GM12878 (cell line): ENCODE measurements at regions not wholly inside any gene's neighbourhood (a gene's known extent, or its start where the extent isn't known, plus 50 kb on each side); places are given as distances from the start of the nearest gene placed in this dataset.

Experiments used
- ATAC-seq: fragments of 200-7000 bp; cut with Tn5 transposase; 3 replicates; pipeline ENCODE4 v1.9.1; 2020; ENCODE audit warnings: mild to moderate bottlenecking, moderate library complexity
- BruUV-seq: library from RNA; stranded (reverse); fragments of 400-500 nt; replicated peaks from 2 replicates; lab custom pipeline; 2021; lab: Mats Ljungman, UMichigan
- CTCF ChIA-PET: fragments of 300-600 bp; sonication (Branson Sonifier 250); formaldehyde crosslinking; extraction: SDS; loops from one replicate; lab custom pipeline; 2021; ENCODE audit warnings: inconsistent platforms; lab: Yijun Ruan, JAX
- POLR2A ChIA-PET: fragments of 350-600 bp; formaldehyde crosslinking; extraction: SDS; loops from one replicate; lab custom pipeline; 2021; ENCODE audit warnings: inconsistent platforms; lab: Charles Lee
- RAD21 ChIA-PET: fragments of 300-600 bp; sonication (Branson Sonifier 250); formaldehyde crosslinking; loops from one replicate; lab custom pipeline; 2023; ENCODE audit warnings: antibody characterized with exemption; ENCODE audit not compliant: unreplicated experiment; lab: Charles Lee
- SMC1A ChIA-PET: fragments of 300-600 bp; sonication (Branson Sonifier 250); formaldehyde crosslinking; loops from one replicate; lab custom pipeline; 2023; ENCODE audit not compliant: unreplicated experiment, uncharacterized antibody; lab: Charles Lee
- DNase-seq: peaks from one replicate; pipeline ENCODE4 v3.0.0-alpha.2; 2011; ENCODE audit warnings: low read depth, low spot score
- FAIRE-seq: peaks from 3 replicates; lab custom pipeline; 2011; peaks lifted over from hg19 to GRCh38; lab: Jason Lieb, UNC
- H2AFZ ChIP-seq: 2 replicates; pipeline ENCODE4 v1.6.0; 2011; ENCODE audit warnings: low read depth, low read length, control low read depth; ENCODE audit not compliant: control insufficient read depth
- H3K27ac ChIP-seq: 2 replicates; pipeline ENCODE4 v1.5.1; 2011; ENCODE audit warnings: control low read depth; ENCODE audit not compliant: control insufficient read depth, insufficient read depth
- H3K27me3 ChIP-seq, 2 experiments: replicated peaks in 1 of 2; 2 replicates each; pipeline versions ENCODE4 v1.6.0 to v1.6.1; 2011; ENCODE audit warnings: low read length in 1 of 2; ENCODE audit not compliant: control insufficient read depth in 2 of 2, insufficient read depth in 2 of 2
- H3K36me3 ChIP-seq, 2 experiments: 2 replicates each; pipeline ENCODE4 v1.5.1; 2011; ENCODE audit warnings: low read length in 1 of 2; ENCODE audit not compliant: control insufficient read depth in 2 of 2, insufficient read depth in 2 of 2
- H3K4me1 ChIP-seq: 2 replicates; pipeline ENCODE4 v1.6.1; 2011; ENCODE audit warnings: mild to moderate bottlenecking, low read length, moderate library complexity, mixed read lengths; ENCODE audit not compliant: control insufficient read depth, insufficient read depth
- H3K4me2 ChIP-seq: 2 replicates; pipeline ENCODE4 v1.6.0; 2011; ENCODE audit warnings: control low read depth; ENCODE audit not compliant: control insufficient read depth, insufficient read depth
- H3K4me3 ChIP-seq: fragments of 200-600 bp; sonication (generic); 2 replicates; pipeline ENCODE4 v1.5.1; 2016
- H3K79me2 ChIP-seq: 2 replicates; pipeline ENCODE4 v1.6.0; 2011; ENCODE audit warnings: low read length; ENCODE audit not compliant: control insufficient read depth, insufficient read depth
- H3K9ac ChIP-seq: 2 replicates; pipeline ENCODE4 v1.8.0; 2011; ENCODE audit warnings: low read length, control low read depth, mixed read lengths; ENCODE audit not compliant: control insufficient read depth, insufficient read depth
- H3K9me3 ChIP-seq: replicated peaks from 3 replicates; pipeline ENCODE4 v1.5.1; 2011; ENCODE audit warnings: mild to moderate bottlenecking, low read length; ENCODE audit not compliant: control insufficient read depth, insufficient read depth
- H4K20me1 ChIP-seq: 2 replicates; pipeline ENCODE4 v1.6.0; 2011; ENCODE audit not compliant: control insufficient read depth, insufficient read depth
- BRCA1 ChIP-seq: IDR thresholded peaks from 2 replicates; pipeline ENCODE4 v1.6.1; 2011; ENCODE audit warnings: low read depth, low read length, improper control_type of control experiment
- CBFB ChIP-seq: IDR thresholded peaks from 2 replicates; pipeline ENCODE4 v1.6.1; 2016; ENCODE audit warnings: antibody characterized with exemption, low read depth
- CBX3 ChIP-seq: fragments of 200-600 bp; sonication (generic); IDR thresholded peaks from 2 replicates; pipeline ENCODE4 v1.6.1; 2016; ENCODE audit warnings: low read depth, borderline replicate concordance
- CHD4 ChIP-seq: fragments of 200-600 bp; sonication (generic); IDR thresholded peaks from 2 replicates; pipeline ENCODE4 v1.6.1; 2016; ENCODE audit warnings: mild to moderate bottlenecking
- ESRRA ChIP-seq: IDR thresholded peaks from 2 replicates; pipeline ENCODE4 v1.6.1; 2012; ENCODE audit warnings: mild to moderate bottlenecking, low read length, improper control_type of control experiment
- HDAC6 ChIP-seq: fragments of 200-600 bp; sonication (generic); IDR thresholded peaks from one replicate; pipeline ENCODE4 v1.8.0; 2017; ENCODE audit warnings: antibody characterized with exemption; ENCODE audit not compliant: unreplicated experiment
- JUND ChIP-seq: IDR thresholded peaks from 2 replicates; pipeline ENCODE4 v1.6.1; 2012; ENCODE audit warnings: low read depth, mild to moderate bottlenecking, low read length, improper control_type of control experiment, moderate library complexity
- MTA2 ChIP-seq: fragments of 450-650 bp; IDR thresholded peaks from 2 replicates; pipeline ENCODE4 v1.6.1; 2016; ENCODE audit warnings: low read depth, mild to moderate bottlenecking, moderate library complexity
- RB1 ChIP-seq: fragments of 450-650 bp; formaldehyde crosslinking; IDR thresholded peaks from 2 replicates; pipeline ENCODE4 v1.6.1; 2017; ENCODE audit warnings: mild to moderate bottlenecking, borderline replicate concordance
- SMARCA5 ChIP-seq: fragments of 450-650 bp; IDR thresholded peaks from 2 replicates; pipeline ENCODE4 v1.6.1; 2017; ENCODE audit warnings: mild to moderate bottlenecking
- SRF ChIP-seq, 2 experiments: IDR thresholded peaks; 2 replicates each; pipeline ENCODE4 v1.6.1; 2011; ENCODE audit warnings: low read depth in 2 of 2, low read length in 2 of 2, mild to moderate bottlenecking in 1 of 2, moderate library complexity in 1 of 2
- TCF3 ChIP-seq: IDR thresholded peaks from 2 replicates; pipeline ENCODE4 v1.6.1; 2012; ENCODE audit warnings: low read depth, mild to moderate bottlenecking, low read length, borderline replicate concordance; ENCODE audit not compliant: insufficient read depth
- YBX1 ChIP-seq: fragments of 450-650 bp; IDR thresholded peaks from 2 replicates; pipeline ENCODE4 v1.6.1; 2016; ENCODE audit warnings: antibody characterized with exemption
- ZSCAN29 ChIP-seq: fragments of 450-650 bp; IDR thresholded peaks from 2 replicates; pipeline ENCODE4 v1.6.1; 2017; ENCODE audit warnings: mild to moderate bottlenecking, moderate library complexity
- WGBS: methylation state at CpG from one replicate; pipeline ENCODE4 v1.1.6; 2016; ENCODE audit warnings: low lambda C conversion rate; ENCODE audit not compliant: insufficient replicate concordance, insufficient coverage; ENCODE audit errors: missing lambda C conversion rate; 5-methylcytosine and 5-hydroxymethylcytosine counted together
- in situ Hi-C: fragments of 300-500 bp; cut with MboI; formaldehyde crosslinking; loops from 9 replicates; pipeline ENCODE4 v1.14.3; 2018; ENCODE audit warnings: mixed read lengths
- intact Hi-C: fragments of 100-400 bp; cut with micrococcal nuclease; formaldehyde crosslinking; loops from one replicate; pipeline ENCODE4 v1.14.2; 2022; ENCODE audit not compliant: unreplicated experiment
- TF ChIP-seq, protein P1 (sequence below): IDR thresholded peaks from 2 replicates; pipeline ENCODE4 v1.6.1; 2012; ENCODE audit warnings: mild to moderate bottlenecking, low read depth, low read length
- TF ChIP-seq, protein P2 (sequence below): fragments of 450-650 bp; IDR thresholded peaks from 2 replicates; pipeline ENCODE4 v1.6.1; 2017; ENCODE audit warnings: mild to moderate bottlenecking, moderate library complexity
- TF ChIP-seq, protein P3 (sequence below): fragments of 450-650 bp; IDR thresholded peaks from 2 replicates; pipeline ENCODE4 v1.6.1; 2017; ENCODE audit warnings: borderline replicate concordance

DNA sequence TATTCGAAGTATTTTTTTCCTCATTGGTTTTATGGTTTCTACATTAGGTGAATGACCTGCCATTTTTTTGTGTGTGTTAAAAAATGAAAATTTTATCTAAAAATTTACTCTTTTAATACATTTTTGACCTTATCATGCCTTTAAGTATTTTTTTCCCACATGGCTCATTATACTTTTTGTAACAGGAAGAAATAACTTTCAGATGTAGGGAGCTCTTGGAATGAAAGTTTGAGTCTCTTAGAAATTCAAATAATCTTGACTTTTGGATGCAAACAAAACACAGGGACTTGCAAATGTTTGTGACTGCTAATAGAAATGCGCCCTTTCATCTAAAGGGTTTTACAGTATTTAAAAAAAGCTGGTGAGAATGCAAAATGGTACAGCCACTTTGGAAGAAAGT lies 457.9 kb downstream of the KLF5 start:
- H3K79me2 ChIP-seq: no peaks in the 10 kb centered on the region
- no TSS peak for BruUV-seq
- ChIA-PET POLR2A (no interaction called here), SMC1A (no interaction called here), CTCF (no interaction called here), RAD21 (no interaction called here)
- H4K20me1 ChIP-seq: no peaks in the 10 kb centered on the region
- WGBS: 10% methylated on average over 2 of the region's 2 CpGs
- DNase-seq: no peak
- ATAC-seq: no peak
- H3K4me3 ChIP-seq: no peak overlapping the region
- no peak overlapping the region for H2AFZ ChIP-seq
- no peaks in the 10 kb centered on the region for H3K9me3 ChIP-seq
- H3K9ac ChIP-seq: no peak overlapping the region
- no peaks in the 10 kb centered on the region for H3K4me1 ChIP-seq
- no peak overlapping the region for H3K27ac ChIP-seq
- no peak for FAIRE-seq
- in situ Hi-C loops: no loop called here
- intact Hi-C loops: no loop called here
- H3K36me3 ChIP-seq: no peaks in the 10 kb centered on the region
- TF ChIP-seq CBFB (no peak), MTA2 (no peak), YBX1 (no peak), JUND (no peak), TCF3 (no peak), ESRRA (no peak), CHD4 (no peak), RB1 (no peak), BRCA1 (no peak), ZSCAN29 (no peak), SRF (IDR thresholded peaks at IDR 0.05; ENCODE audit: low read depth in 2 of 2, low read length in 2 of 2) (no peak), SMARCA5 (no peak), CBX3 (no peak), HDAC6 (no peak)
- TF ChIP-seq, protein P1, sequence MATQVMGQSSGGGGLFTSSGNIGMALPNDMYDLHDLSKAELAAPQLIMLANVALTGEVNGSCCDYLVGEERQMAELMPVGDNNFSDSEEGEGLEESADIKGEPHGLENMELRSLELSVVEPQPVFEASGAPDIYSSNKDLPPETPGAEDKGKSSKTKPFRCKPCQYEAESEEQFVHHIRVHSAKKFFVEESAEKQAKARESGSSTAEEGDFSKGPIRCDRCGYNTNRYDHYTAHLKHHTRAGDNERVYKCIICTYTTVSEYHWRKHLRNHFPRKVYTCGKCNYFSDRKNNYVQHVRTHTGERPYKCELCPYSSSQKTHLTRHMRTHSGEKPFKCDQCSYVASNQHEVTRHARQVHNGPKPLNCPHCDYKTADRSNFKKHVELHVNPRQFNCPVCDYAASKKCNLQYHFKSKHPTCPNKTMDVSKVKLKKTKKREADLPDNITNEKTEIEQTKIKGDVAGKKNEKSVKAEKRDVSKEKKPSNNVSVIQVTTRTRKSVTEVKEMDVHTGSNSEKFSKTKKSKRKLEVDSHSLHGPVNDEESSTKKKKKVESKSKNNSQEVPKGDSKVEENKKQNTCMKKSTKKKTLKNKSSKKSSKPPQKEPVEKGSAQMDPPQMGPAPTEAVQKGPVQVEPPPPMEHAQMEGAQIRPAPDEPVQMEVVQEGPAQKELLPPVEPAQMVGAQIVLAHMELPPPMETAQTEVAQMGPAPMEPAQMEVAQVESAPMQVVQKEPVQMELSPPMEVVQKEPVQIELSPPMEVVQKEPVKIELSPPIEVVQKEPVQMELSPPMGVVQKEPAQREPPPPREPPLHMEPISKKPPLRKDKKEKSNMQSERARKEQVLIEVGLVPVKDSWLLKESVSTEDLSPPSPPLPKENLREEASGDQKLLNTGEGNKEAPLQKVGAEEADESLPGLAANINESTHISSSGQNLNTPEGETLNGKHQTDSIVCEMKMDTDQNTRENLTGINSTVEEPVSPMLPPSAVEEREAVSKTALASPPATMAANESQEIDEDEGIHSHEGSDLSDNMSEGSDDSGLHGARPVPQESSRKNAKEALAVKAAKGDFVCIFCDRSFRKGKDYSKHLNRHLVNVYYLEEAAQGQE: no peak
- TF ChIP-seq, protein P2, sequence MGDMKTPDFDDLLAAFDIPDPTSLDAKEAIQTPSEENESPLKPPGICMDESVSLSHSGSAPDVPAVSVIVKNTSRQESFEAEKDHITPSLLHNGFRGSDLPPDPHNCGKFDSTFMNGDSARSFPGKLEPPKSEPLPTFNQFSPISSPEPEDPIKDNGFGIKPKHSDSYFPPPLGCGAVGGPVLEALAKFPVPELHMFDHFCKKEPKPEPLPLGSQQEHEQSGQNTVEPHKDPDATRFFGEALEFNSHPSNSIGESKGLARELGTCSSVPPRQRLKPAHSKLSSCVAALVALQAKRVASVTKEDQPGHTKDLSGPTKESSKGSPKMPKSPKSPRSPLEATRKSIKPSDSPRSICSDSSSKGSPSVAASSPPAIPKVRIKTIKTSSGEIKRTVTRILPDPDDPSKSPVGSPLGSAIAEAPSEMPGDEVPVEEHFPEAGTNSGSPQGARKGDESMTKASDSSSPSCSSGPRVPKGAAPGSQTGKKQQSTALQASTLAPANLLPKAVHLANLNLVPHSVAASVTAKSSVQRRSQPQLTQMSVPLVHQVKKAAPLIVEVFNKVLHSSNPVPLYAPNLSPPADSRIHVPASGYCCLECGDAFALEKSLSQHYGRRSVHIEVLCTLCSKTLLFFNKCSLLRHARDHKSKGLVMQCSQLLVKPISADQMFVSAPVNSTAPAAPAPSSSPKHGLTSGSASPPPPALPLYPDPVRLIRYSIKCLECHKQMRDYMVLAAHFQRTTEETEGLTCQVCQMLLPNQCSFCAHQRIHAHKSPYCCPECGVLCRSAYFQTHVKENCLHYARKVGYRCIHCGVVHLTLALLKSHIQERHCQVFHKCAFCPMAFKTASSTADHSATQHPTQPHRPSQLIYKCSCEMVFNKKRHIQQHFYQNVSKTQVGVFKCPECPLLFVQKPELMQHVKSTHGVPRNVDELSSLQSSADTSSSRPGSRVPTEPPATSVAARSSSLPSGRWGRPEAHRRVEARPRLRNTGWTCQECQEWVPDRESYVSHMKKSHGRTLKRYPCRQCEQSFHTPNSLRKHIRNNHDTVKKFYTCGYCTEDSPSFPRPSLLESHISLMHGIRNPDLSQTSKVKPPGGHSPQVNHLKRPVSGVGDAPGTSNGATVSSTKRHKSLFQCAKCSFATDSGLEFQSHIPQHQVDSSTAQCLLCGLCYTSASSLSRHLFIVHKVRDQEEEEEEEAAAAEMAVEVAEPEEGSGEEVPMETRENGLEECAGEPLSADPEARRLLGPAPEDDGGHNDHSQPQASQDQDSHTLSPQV: no peak
- TF ChIP-seq, protein P3, sequence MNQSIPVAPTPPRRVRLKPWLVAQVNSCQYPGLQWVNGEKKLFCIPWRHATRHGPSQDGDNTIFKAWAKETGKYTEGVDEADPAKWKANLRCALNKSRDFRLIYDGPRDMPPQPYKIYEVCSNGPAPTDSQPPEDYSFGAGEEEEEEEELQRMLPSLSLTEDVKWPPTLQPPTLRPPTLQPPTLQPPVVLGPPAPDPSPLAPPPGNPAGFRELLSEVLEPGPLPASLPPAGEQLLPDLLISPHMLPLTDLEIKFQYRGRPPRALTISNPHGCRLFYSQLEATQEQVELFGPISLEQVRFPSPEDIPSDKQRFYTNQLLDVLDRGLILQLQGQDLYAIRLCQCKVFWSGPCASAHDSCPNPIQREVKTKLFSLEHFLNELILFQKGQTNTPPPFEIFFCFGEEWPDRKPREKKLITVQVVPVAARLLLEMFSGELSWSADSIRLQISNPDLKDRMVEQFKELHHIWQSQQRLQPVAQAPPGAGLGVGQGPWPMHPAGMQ: no peak
- no peaks in the 10 kb centered on the region for H3K27me3 ChIP-seq
- H3K4me2 ChIP-seq: no peak overlapping the region
